ENCODE measurements at regions not wholly inside any gene's neighbourhood (a gene's known extent, or its start where the extent isn't known, plus 50 kb on each side); places are given as distances from the start of the nearest gene placed in this dataset.

DNA sequence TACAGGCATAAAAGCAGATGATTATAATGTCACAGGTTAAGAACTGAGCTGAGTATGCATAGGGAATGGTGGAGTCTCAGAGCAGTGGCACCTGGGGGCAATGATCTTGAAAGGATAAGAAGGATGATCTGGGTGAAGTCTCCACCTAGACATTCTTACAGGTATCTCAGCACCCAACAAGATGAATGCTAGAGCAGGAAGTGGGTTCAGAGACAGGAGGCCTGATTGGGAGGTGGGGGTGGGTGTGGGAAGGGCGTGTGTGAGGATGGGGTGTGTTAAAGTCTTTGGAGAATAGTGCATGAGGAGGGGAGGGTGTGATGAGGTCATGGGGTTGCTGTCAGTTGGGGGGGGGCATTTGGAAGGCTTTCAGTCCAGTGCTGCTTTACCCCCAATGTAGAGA is 78.8 kb upstream of the UPP2 start:
- TF ChIP-seq MYC (IDR thresholded peaks at IDR 0.05; ENCODE audit: low read depth, low read length) = no peak
- TF ChIP-seq, protein P1, sequence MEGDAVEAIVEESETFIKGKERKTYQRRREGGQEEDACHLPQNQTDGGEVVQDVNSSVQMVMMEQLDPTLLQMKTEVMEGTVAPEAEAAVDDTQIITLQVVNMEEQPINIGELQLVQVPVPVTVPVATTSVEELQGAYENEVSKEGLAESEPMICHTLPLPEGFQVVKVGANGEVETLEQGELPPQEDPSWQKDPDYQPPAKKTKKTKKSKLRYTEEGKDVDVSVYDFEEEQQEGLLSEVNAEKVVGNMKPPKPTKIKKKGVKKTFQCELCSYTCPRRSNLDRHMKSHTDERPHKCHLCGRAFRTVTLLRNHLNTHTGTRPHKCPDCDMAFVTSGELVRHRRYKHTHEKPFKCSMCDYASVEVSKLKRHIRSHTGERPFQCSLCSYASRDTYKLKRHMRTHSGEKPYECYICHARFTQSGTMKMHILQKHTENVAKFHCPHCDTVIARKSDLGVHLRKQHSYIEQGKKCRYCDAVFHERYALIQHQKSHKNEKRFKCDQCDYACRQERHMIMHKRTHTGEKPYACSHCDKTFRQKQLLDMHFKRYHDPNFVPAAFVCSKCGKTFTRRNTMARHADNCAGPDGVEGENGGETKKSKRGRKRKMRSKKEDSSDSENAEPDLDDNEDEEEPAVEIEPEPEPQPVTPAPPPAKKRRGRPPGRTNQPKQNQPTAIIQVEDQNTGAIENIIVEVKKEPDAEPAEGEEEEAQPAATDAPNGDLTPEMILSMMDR (IDR thresholded peaks at IDR 0.05; ENCODE audit: low read depth, low read length) = no peak
- no peak for TF ChIP-seq POLR2A (IDR thresholded peaks at IDR 0.05; ENCODE audit: extremely low read depth, insufficient read length)

All from NB4 (cell line).